HK-2 (cell line): ENCODE measurements at regions not wholly inside any gene's neighbourhood (a gene's known extent, or its start where the extent isn't known, plus 50 kb on each side); places are given as distances from the start of the nearest gene placed in this dataset.

Experiments
- DNase-seq: peaks from one replicate; pipeline ENCODE4 v3.0.0-alpha.2; 2018; ENCODE audit not compliant: unreplicated experiment

- no peak for DNase-seq
These were observed 521.0 kb upstream of the WWC1 start for GRCh38 chr5:167770461-167770860.

DNA sequence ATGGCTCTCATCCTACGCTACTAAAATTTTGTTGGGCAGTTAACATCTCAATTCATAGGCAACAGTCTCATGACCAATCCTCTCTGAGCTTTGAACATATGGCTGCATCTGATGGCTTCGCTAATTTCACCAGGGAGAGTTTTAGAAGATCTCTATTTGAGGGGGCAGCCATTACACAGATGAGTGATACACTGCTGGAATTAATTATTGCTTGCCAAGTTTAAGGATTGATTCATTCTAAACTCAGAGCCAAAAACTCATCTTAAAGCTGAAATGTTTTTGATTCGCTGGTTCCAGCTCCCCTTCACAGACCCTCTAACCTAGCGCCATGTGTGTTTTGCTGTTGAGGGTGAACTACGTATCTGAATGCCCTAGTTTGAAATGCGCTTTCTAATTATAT, 519.9 kb upstream of the WWC1 start:
- no peak for DNase-seq

- no peak for DNase-seq
These were observed 517.7 kb upstream of the WWC1 start for GRCh38 chr5:167773668-167774301.

DNA sequence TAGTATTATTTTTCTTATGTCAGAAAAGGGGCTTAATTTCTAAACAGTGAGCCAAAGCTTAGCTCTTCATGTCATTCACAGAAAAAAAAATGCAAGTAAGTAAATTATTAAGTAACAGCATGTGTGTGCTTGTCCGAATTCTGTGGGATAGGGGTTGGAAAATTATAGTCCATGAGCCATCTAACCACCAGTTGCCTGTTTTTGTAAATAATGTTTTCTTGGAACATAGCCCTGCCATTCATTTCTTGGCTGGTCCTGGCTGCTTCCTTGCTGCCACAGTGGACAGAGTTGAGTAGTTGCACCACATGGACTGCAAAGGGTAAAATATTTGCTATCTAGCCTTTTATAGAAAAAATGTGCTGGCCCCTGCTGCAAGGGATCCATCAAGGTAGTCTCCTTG, 513.7 kb upstream of the WWC1 start:
- no peak for DNase-seq

DNA sequence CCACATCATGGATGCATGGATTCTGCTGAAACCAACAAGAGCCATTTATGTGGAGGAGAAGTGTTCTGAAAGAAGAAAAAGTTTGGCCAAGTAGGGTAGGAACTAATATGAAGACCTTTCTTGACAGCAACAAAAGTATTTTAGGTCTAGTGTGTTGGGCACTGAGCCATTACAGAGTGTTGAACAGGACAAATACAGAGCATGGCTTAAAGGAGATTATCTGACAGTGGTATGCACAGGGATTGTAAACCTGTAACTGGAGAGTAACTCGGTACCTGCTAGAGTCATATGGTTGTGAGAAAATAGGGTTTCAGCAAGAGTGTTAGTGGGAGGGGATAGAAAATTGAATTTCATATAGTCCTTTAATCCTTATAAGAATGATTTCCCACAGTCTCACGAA, 513.2 kb upstream of the WWC1 start:
- DNase-seq = no peak

GRCh38 chr5:167779644-167780043, 511.8 kb upstream of the WWC1 start:
- DNase-seq = no peak

DNA sequence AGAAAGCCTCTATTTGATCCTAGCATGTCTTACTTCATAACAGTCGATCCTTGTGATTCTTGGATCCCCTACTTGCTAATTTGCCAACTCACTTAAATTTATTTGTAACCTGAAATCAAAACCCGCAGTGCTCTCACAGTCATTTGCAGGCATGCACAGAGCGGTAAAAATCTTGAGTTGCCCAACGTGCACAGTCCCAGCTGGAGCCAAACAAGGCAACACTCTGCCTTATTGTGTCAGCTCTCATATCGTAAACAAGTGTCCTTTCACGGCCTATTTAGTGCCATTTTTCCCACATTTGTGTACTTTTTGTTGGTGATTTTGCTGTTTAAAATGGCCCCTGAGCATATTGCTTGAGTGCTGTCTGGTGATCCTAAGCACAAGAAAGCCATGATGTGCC, 511.3 kb upstream of the WWC1 start:
- no peak for DNase-seq

GRCh38 chr5:167783145-167783817, 508.2 kb upstream of the WWC1 start:
- DNase-seq = no peak

GRCh38 chr5:167785106-167785505, 506.3 kb upstream of the WWC1 start:
- no peak for DNase-seq

GRCh38 chr5:167785901-167786300, 505.5 kb upstream of the WWC1 start:
- DNase-seq = no peak

DNA sequence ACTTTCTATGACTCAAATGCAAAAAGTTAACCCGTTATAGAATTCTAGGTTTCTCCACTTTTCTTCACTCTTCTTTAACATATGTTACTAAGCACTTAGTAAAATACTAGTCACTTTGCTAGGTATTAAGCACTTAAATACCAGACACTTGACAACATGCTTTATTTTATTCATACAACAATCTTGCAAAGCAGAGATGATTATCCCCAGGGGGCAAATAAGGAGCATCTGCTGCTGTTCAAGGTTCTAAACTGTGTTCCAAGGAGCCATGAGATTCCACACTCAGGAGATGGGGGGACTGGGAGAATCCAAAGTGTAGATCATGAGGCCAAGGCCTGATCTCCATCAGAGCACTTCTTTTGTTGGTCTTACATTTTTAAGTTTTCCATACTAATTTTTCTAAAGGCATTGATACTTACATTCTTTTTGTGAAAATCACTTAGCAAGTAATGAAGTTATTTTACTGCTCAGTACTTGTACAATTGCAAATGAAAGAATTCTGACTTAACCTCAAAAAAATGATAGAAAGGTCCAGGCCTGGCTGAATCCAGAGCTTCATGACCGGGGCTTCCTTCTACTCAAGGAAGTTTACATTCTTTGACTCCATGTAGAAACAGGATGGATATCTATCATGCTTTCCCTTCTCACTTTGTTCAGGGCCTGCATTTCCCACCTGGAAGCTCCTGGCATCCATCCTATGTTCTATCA, 504.4 kb upstream of the WWC1 start:
- DNase-seq = no peak

- DNase-seq = no peak
These were observed 501.4 kb upstream of the WWC1 start for GRCh38 chr5:167790045-167790444.

DNA sequence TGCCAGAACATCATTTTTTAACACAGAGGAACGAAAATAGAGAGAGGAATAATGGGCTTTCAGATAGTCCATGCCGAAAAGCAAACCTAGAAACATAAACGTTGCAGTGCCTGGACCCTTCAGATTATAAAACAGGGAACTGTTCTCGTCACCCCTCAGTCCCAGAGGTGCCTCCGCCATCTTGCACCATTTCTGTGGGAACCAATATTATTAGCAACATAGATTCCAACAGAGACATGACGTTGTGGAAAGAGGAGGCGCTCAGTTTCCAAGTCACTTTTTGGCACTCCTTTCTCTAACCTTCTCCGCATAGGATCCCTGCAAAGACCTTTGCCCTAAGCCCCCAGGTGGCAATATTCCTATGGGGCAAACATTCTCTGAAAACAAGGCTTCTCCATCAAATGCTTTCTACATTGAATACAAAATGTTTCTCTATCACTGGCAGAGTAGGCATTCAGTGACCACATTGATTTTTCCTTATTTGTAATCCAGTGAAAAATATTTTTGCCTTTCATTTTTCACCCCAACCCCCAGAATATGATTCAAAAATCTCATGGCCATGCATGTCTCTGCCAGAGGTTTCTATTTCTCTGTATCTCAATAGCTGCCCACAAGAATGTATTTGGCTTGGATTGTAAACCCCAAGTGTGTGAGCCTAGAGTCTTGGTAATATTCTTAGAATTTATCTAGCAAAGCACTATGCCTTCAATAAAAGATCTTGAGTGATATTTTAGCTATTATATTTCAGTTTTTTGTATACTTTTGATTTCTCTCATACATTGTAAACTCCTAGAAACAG, 500.8 kb upstream of the WWC1 start:
- no peak for DNase-seq

DNA sequence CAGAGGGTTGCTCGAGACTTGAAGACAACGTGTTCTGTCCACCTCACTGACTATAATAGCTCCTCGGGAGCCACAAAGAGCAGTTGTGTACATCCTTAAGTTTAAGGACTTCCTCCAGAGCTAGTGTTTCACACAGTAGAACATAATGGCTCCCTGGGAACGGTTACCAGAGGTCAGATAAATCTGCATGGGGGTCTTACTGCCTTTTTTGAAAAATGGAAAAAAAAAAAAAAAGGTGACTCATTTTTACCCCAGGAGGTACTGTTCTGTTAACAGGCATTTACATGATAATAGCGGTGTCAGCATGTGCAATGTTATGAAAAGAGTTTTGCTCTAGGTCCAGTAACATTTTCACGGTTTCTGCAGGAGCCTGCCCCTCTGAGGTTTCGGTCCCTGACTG, 498.9 kb upstream of the WWC1 start:
- DNase-seq = no peak

DNA sequence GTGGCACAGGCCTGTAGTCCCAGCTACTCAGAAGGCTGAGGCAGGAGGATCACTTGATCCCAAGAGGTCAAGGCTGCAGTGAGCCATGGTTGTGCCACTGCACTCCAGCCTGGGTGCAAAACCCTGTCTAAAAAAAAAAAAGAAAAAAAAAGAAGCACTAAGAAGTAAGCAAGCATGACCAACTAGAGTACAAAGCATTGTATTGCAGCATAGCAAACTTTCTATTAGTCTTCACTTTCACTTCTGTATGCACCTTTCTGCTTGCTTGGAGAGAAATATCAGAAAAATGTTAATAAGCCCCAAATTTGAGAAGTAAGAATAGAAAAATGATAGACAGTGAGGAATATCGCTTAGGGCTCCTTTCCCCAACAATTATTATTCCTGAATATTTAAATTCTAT, 497.7 kb upstream of the WWC1 start:
- no peak for DNase-seq

- no peak for DNase-seq
These were observed 497.3 kb upstream of the WWC1 start for GRCh38 chr5:167794121-167794520.

DNA sequence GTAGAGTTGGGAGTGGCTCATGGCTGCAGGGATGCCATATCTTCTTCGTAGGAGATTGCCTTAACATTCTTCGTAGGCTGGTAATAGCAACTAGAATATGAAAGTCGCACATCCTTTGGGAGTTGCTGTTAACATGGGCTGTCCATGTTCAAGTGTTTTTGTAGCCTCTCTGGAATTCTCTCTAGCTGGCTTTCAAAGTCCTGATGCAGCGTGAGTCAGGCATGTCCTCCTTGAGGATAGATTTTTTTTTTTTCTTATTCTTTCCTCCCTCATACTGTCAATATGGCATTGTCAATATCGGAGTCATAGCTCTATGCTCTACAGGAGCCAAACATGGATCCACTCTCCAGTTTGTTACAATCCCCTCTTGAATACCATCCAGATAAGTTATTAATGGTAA, 494.8 kb upstream of the WWC1 start:
- no peak for DNase-seq

- DNase-seq = no peak
These were observed 493.5 kb upstream of the WWC1 start for GRCh38 chr5:167797933-167798332.

GRCh38 chr5:167798448-167798847, 493.0 kb upstream of the WWC1 start:
- DNase-seq = no peak

- DNase-seq = no peak
These were observed 491.0 kb upstream of the WWC1 start for GRCh38 chr5:167800427-167800826.

DNA sequence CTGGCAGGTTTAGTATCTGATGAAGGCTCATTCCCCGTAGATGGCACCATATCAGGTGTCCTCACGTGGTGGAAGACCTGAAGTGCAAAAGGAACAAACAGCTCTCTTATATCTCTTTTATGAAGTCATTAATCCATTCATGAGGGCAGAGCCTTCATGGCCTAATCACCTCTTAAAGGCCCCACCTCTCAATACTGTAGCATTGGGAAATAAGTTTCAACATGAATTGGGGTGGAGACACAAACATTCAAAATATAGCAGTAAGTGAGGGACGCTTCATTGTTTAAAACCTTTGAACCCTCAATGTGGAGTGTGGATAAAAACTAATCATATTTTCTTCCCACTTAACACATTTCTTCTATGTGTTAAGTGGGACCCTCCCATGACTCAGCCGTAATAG, 489.4 kb upstream of the WWC1 start:
- no peak for DNase-seq

GRCh38 chr5:167802755-167803431, 488.6 kb upstream of the WWC1 start:
- no peak for DNase-seq
